Activated CD8-positive, alpha-beta memory T cell treated with anti-CD3 and anti-CD28 coated beads for 36 hours (primary cell): ENCODE measurements at regions not wholly inside any gene's neighbourhood (a gene's known extent, or its start where the extent isn't known, plus 50 kb on each side); places are given as distances from the start of the nearest gene placed in this dataset.

Source experiments
- CTCF ChIA-PET: fragments of 350-600 bp; sonication (Branson Sonifier 250); formaldehyde crosslinking; loops from one replicate; lab custom pipeline; 2021; ENCODE audit warnings: antibody characterized with exemption; lab: Charles Lee
- POLR2A ChIA-PET: fragments of 350-600 bp; sonication (Branson Sonifier 250); formaldehyde crosslinking; loops from one replicate; lab custom pipeline; 2021; ENCODE audit warnings: antibody characterized with exemption; lab: Charles Lee

- ChIA-PET CTCF (no interaction called here), POLR2A (no interaction called here)
These were observed 189.5 kb upstream of the TYRP1 start for GRCh38 chr9:12503606-12504122.

- ChIA-PET POLR2A (no interaction called here), CTCF (no interaction called here)
These were observed 182.6 kb upstream of the TYRP1 start for GRCh38 chr9:12510551-12510950.

GRCh38 chr9:12511726-12512125, 181.5 kb upstream of the TYRP1 start:
- CTCF ChIA-PET, result interaction anchor here (0.5 kb wide), 1 partner anchor 26 kb away, joined by 3 read pairs; no protein-coding TSS in a partner anchor
- POLR2A ChIA-PET, result no interaction called here

- ChIA-PET CTCF (no interaction called here), POLR2A (no interaction called here)
These were observed 177.2 kb upstream of the TYRP1 start for GRCh38 chr9:12516031-12516430.

- ChIA-PET POLR2A (no interaction called here), CTCF (no interaction called here)
These were observed 176.6 kb upstream of the TYRP1 start for GRCh38 chr9:12516573-12516972.

GRCh38 chr9:12538842-12539579, 154.2 kb upstream of the TYRP1 start:
- CTCF ChIA-PET, result no interaction called here
- POLR2A ChIA-PET, result no interaction called here

GRCh38 chr9:12539580-12539975, 153.6 kb upstream of the TYRP1 start:
- ChIA-PET POLR2A (no interaction called here), CTCF (no interaction called here)

- CTCF ChIA-PET, result interaction anchor here (0.6 kb wide), 1 partner anchor 1583 kb away, joined by 3 read pairs; no protein-coding TSS in a partner anchor
- POLR2A ChIA-PET, result no interaction called here
These were observed 148.5 kb upstream of the TYRP1 start for GRCh38 chr9:12544700-12545099.

- ChIA-PET CTCF (no interaction called here), POLR2A (no interaction called here)
These were observed 138.5 kb upstream of the TYRP1 start for GRCh38 chr9:12554636-12555035.

GRCh38 chr9:12566404-12567090, 126.6 kb upstream of the TYRP1 start:
- ChIA-PET CTCF (no interaction called here), POLR2A (no interaction called here)

- POLR2A ChIA-PET, result no interaction called here
- CTCF ChIA-PET, result no interaction called here
These were observed 108.3 kb upstream of the TYRP1 start for GRCh38 chr9:12584656-12585522.

GRCh38 chr9:12595400-12595799, 97.8 kb upstream of the TYRP1 start:
- CTCF ChIA-PET, result no interaction called here
- POLR2A ChIA-PET, result no interaction called here

GRCh38 chr9:12604164-12604821, 88.9 kb upstream of the TYRP1 start:
- POLR2A ChIA-PET, result no interaction called here
- CTCF ChIA-PET, result no interaction called here

- POLR2A ChIA-PET, result no interaction called here
- CTCF ChIA-PET, result no interaction called here
These were observed 80.9 kb upstream of the TYRP1 start for GRCh38 chr9:12612211-12612770.

- ChIA-PET POLR2A (no interaction called here), CTCF (no interaction called here)
These were observed 80.1 kb upstream of the TYRP1 start for GRCh38 chr9:12613071-12613470.

- POLR2A ChIA-PET, result no interaction called here
These were observed 78.7 kb upstream of the TYRP1 start for GRCh38 chr9:12614488-12614887.

GRCh38 chr9:12618956-12619355, 74.2 kb upstream of the TYRP1 start:
- POLR2A ChIA-PET, result no interaction called here
- CTCF ChIA-PET, result no interaction called here

More at GRCh38 chr9:12614488-12614887, 78.7 kb upstream of the TYRP1 start:
- CTCF ChIA-PET, result no interaction called here

- ChIA-PET CTCF (no interaction called here), POLR2A (no interaction called here)
These were observed 67.3 kb upstream of the TYRP1 start for GRCh38 chr9:12625844-12626243.

GRCh38 chr9:12627096-12627495, 66.1 kb upstream of the TYRP1 start:
- POLR2A ChIA-PET, result no interaction called here
- CTCF ChIA-PET, result no interaction called here
